ENCODE measurements at regions not wholly inside any gene's neighbourhood (a gene's known extent, or its start where the extent isn't known, plus 50 kb on each side); places are given as distances from the start of the nearest gene placed in this dataset.

DNA sequence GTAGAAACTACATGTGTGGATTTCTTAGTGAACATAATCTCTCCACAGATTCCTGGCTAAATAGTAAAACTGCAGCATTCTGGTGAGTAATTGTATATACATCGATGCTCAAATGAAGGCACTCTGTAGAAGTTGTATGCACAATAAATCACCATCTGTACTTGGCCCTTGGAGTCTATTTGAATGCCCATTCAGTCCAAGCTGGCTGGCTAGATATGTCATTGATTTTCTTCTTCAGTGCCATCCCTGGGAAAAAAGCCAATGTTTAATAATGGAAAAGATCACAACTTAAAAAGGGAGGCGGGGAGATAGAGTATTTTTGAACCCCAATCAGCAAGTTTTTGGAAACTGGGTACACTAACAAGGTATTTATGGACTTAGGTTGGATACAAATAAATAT lies 381.0 kb upstream of the TEX13C start:
- Mint-ChIP-seq H3K27ac (ENCODE audit: unreplicated experiment) (no peak overlapping the region), H3K4me3 (ENCODE audit: unreplicated experiment) (no peak overlapping the region), H3K4me1 (ENCODE audit: unreplicated experiment) (no peaks in the 10 kb centered on the region), H3K9me3 (ENCODE audit: unreplicated experiment) (no peaks in the 10 kb centered on the region), H3K27me3 (ENCODE audit: unreplicated experiment) (no peaks in the 10 kb centered on the region), H3K36me3 (ENCODE audit: low read depth, unreplicated experiment) (no peaks in the 10 kb centered on the region)
- DNase-seq (ENCODE audit: low spot score) = no peak
- TF ChIP-seq, protein P1, sequence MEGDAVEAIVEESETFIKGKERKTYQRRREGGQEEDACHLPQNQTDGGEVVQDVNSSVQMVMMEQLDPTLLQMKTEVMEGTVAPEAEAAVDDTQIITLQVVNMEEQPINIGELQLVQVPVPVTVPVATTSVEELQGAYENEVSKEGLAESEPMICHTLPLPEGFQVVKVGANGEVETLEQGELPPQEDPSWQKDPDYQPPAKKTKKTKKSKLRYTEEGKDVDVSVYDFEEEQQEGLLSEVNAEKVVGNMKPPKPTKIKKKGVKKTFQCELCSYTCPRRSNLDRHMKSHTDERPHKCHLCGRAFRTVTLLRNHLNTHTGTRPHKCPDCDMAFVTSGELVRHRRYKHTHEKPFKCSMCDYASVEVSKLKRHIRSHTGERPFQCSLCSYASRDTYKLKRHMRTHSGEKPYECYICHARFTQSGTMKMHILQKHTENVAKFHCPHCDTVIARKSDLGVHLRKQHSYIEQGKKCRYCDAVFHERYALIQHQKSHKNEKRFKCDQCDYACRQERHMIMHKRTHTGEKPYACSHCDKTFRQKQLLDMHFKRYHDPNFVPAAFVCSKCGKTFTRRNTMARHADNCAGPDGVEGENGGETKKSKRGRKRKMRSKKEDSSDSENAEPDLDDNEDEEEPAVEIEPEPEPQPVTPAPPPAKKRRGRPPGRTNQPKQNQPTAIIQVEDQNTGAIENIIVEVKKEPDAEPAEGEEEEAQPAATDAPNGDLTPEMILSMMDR (IDR thresholded peaks at IDR 0.05; ENCODE audit: unreplicated experiment) = no peak

DNA sequence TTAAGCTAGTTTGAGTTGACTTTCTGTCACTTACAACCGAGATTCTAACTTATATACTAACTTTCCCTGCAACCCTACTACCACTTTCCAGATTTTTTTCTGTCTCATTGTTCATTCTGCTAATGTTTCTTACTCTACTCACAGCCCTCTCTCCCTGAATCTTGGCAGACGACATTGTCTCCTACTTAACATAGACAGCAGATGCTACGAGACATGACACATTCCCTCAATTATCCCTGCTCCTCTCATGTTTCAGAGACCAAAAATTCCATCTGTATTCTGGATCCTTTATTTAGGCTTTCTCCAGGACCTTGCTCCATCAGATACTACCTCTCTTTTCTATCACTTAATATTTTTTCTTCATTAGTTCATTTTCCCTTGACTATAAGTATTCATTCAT lies 379.1 kb upstream of the TEX13C start:
- Mint-ChIP-seq H3K9me3 (ENCODE audit: unreplicated experiment) (no peaks in the 10 kb centered on the region), H3K27me3 (ENCODE audit: unreplicated experiment) (no peaks in the 10 kb centered on the region), H3K4me1 (ENCODE audit: unreplicated experiment) (no peaks in the 10 kb centered on the region), H3K36me3 (ENCODE audit: low read depth, unreplicated experiment) (no peaks in the 10 kb centered on the region), H3K4me3 (ENCODE audit: unreplicated experiment) (no peak overlapping the region), H3K27ac (ENCODE audit: unreplicated experiment) (no peak overlapping the region)
- TF ChIP-seq, protein P1 (IDR thresholded peaks at IDR 0.05; ENCODE audit: unreplicated experiment) = no peak
- no peak for DNase-seq (ENCODE audit: low spot score)

- Mint-ChIP-seq H3K4me1 (ENCODE audit: unreplicated experiment) (no peaks in the 10 kb centered on the region), H3K9me3 (ENCODE audit: unreplicated experiment) (no peaks in the 10 kb centered on the region), H3K27ac (ENCODE audit: unreplicated experiment) (no peak overlapping the region), H3K27me3 (ENCODE audit: unreplicated experiment) (no peaks in the 10 kb centered on the region), H3K4me3 (ENCODE audit: unreplicated experiment) (no peak overlapping the region), H3K36me3 (ENCODE audit: low read depth, unreplicated experiment) (no peaks in the 10 kb centered on the region)
- TF ChIP-seq, protein P1 (IDR thresholded peaks at IDR 0.05; ENCODE audit: unreplicated experiment) = no peak
- DNase-seq (ENCODE audit: low spot score) = no peak
These were observed 365.3 kb upstream of the TEX13C start for GRCh38 chrX:124954402-124954801.

GRCh38 chrX:124960454-124960853 lies 359.2 kb upstream of the TEX13C start:
- H3K4me3 Mint-ChIP-seq (ENCODE audit: unreplicated experiment) = no peak overlapping the region
- no peaks in the 10 kb centered on the region for H3K36me3 Mint-ChIP-seq (ENCODE audit: low read depth, unreplicated experiment)
- TF ChIP-seq, protein P1 (IDR thresholded peaks at IDR 0.05; ENCODE audit: unreplicated experiment) = no peak
- no peak for DNase-seq (ENCODE audit: low spot score)
- H3K27me3 Mint-ChIP-seq (ENCODE audit: unreplicated experiment) = no peaks in the 10 kb centered on the region
- peaks cover 6% of the 10 kb centered on the region for H3K4me1 Mint-ChIP-seq (ENCODE audit: unreplicated experiment)
- H3K9me3 Mint-ChIP-seq (ENCODE audit: unreplicated experiment) = no peaks in the 10 kb centered on the region
- no peak overlapping the region for H3K27ac Mint-ChIP-seq (ENCODE audit: unreplicated experiment)

GRCh38 chrX:124963717-124964116 lies 356.0 kb upstream of the TEX13C start, which contains the start of gene TENM1:
TSS of gene TENM1 (minus strand) at chrX:124963817.
- Mint-ChIP-seq H3K27ac (ENCODE audit: unreplicated experiment) (no peak within 1 kb of the TSS), H3K27me3 (ENCODE audit: unreplicated experiment) (no peaks in the 10 kb centered on the region), H3K9me3 (ENCODE audit: unreplicated experiment) (no peaks in the 10 kb centered on the region), H3K4me3 (ENCODE audit: unreplicated experiment) (no peak within 1 kb of the TSS), H3K36me3 (ENCODE audit: low read depth, unreplicated experiment) (no peaks in the 10 kb centered on the region), H3K4me1 (ENCODE audit: unreplicated experiment) (peaks cover 6% of the 10 kb centered on the region)
- no peak for DNase-seq (ENCODE audit: low spot score)
- TF ChIP-seq, protein P1 (IDR thresholded peaks at IDR 0.05; ENCODE audit: unreplicated experiment) = no peak
